Retina (tissue), 1 donor: ENCODE measurements at regions not wholly inside any gene's neighbourhood (a gene's known extent, or its start where the extent isn't known, plus 50 kb on each side); places are given as distances from the start of the nearest gene placed in this dataset.
"Not testable (repeated sequence)": the region's sequence is repeated elsewhere in the genome, so short reads cannot be mapped to it uniquely, and the experiment has no call there.

Experiments
- DNase-seq: peaks from one replicate; pipeline ENCODE4 v3.0.0-alpha.2; 2016

DNA sequence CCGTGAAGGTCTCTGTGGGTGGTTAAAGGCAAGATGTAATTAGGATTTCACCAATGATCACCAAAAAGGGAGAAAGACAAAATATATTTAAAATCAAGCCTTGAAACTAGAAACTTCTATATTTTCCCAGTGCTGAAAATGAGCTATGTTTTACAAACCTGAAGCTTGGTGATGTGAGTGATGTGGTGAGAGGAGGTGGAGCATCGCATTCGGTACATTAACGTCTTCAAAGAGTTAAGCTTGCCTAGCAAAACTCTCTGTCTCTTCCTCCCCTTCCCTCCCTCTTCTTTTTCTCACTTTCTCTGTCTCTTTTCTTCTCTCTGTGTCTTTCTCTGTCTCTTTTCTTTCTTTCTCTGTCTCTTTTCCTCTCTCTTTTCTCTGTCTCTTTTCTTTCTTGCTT, 347.3 kb upstream of the IRX2 start:
- DNase-seq = no peak

- DNase-seq = no peak
These were observed 341.2 kb upstream of the IRX2 start for GRCh38 chr5:3092664-3093063.

DNA sequence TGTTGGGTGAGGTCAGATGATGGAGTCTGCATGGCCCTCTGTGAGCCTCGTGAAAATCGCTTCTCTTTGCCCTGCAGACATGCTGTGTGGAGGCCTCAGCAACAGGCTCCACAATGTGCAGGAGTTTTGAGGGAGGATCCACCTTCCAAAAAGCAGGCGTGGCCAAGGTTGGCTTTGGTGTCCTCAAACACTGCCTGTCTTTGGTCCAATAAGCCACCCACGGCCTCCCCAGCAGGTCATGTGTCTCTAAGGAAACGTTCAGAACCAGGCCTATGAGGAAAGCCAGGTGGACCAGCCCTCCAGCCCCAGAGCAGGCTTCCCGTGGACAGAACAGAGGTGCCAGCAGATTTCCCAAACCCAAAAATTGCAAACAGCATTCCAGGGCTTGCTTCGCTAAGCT, 340.7 kb upstream of the IRX2 start:
- no peak for DNase-seq

DNA sequence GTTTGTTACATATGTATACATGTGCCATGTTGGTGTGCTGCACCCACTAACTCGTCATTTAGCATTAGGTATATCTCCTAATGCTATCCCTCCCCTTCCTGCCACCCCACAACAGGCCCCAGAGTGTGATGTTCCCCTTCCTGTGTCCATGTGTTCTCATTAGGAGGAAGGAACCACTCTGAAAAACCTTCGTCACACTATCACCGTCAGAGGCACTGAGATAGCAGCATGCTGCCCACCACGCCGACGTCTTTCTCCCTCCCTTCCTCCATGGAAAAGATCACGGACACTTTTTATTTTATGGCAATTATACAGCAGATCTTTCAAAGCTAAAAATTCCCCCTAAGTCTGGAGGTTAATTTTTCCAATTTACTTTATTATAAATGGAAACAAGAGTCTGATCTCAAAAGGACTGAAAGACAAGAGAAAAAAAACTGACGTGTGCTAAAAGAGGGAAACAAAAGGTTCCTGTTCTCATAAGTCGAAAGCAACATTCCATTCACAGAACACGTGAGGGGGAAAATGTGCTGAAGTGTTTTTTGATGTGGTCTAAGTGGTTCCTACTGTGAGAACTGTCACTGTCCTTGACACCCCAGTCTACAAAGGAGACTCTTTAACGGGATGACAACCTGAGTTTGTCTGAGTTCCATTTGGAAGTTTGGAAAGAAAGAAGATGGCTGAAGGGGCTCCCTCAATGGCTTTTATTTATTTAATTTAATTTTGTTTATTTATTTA, 339.7 kb upstream of the IRX2 start:
- no peak for DNase-seq

GRCh38 chr5:3090305-3090704, 338.8 kb upstream of the IRX2 start:
- not testable (repeated sequence) for DNase-seq

DNA sequence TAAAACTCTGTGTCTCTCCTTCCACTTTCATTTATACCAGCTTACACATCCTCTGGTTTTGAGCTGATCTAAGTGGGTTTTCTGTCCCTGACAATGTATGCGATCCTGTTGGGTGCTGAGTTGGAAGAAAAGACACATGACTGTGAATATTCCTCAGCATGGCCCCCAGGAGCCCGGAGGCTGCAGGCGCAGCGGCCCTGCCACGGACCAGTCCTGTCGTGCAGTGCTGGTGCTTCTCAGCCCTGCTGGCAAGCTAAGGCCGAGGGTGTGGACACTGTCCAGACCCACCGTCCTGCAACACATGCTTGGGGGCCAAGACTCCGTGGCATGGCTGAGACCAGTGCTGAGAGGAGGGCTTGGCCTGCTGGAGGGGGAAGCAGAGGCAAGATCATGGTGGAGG, 328.9 kb upstream of the IRX2 start:
- DNase-seq = no peak

GRCh38 chr5:3077684-3078083, 326.2 kb upstream of the IRX2 start:
- DNase-seq = no peak

- no peak for DNase-seq
These were observed 323.8 kb upstream of the IRX2 start for GRCh38 chr5:3075309-3075708.

- DNase-seq = no peak
These were observed 316.9 kb upstream of the IRX2 start for GRCh38 chr5:3068401-3068800.

DNA sequence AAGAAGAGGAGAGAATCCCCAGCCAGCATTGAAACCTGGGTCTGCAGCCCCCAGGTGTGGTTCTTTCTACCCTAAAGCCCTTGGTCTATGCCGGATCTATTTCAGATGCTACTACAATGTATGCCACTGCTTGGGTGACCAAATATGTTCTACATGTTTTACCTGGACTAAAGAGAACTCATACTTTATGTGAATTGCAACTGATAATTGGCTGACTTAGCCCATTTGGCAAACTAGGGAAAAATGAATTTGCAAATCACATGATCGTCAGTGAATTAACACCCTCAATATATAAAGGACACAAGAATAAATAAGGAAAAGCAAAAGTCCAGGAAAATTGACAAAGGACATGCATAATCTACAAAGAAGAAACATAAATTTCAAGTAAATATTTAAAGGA, 308.8 kb upstream of the IRX2 start:
- no peak for DNase-seq

DNA sequence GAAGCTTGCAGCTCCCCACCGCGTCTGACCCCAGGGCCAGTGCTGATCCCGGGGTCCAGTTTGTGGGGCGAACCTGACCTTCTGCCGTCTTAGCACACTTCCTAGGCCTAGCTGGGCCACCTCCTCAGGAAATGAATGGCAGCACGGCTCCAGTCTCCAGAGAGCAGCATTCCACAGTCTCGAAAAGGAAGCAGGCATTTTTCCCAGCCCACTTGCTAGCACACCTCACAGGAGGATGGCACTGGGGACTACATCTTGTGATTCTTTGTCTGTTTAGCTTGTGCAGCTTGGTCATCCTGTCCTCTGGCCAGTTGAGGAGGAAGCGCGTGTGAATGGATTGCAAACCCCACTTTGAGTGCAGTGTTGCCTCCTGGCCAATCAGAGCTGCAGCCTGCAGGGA, 308.0 kb upstream of the IRX2 start:
- DNase-seq = no peak

GRCh38 chr5:3058942-3059341, 307.5 kb upstream of the IRX2 start:
- peak; percentile 70 for DNase-seq

GRCh38 chr5:3056866-3057265, 305.4 kb upstream of the IRX2 start:
- DNase-seq = no peak

GRCh38 chr5:3051400-3051799, 299.9 kb upstream of the IRX2 start:
- no peak for DNase-seq

- DNase-seq = no peak
These were observed 299.4 kb upstream of the IRX2 start for GRCh38 chr5:3050863-3051262.

DNA sequence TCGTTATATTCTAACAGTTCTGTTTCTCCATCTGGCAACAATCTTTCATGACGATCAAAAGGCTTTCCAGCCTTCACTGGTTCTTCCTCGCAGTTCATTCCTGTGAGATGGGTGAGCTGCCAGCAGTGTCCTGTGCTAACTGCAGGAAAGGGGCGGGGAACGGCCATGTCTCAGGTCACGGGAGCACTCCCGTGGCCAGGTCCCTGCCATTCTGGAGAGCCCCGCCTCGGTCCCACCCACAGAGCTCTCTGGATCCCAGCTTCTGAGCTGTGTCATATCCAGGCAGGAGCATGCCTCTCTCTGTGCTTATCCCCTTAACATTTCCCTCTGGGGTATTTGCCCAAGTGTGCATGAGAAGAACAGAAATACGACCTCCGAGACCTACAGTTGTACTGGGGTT, 297.8 kb upstream of the IRX2 start:
- DNase-seq = no peak

- no peak for DNase-seq
These were observed 295.8 kb upstream of the IRX2 start for GRCh38 chr5:3047212-3047774.

- DNase-seq = no peak
These were observed 292.1 kb upstream of the IRX2 start for GRCh38 chr5:3043600-3043999.

DNA sequence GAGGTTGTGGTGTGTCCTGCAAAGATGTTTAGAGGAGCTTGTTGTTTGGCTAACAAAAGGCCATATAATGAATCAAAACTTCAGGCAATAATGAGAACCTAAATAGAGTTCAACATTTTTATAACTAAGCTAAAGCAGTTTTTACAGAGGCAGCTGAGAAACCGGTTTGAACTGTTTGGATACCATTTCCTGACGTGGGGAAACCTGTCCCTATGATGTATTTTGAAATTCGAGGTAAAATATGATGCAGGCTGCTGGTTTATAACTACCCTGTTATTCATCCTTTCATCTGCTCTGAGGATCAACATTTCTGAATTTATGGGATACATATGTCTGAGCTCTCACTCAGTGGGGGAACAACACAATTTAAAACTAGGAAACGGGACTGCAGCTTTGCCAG, 289.5 kb upstream of the IRX2 start:
- no peak for DNase-seq

DNA sequence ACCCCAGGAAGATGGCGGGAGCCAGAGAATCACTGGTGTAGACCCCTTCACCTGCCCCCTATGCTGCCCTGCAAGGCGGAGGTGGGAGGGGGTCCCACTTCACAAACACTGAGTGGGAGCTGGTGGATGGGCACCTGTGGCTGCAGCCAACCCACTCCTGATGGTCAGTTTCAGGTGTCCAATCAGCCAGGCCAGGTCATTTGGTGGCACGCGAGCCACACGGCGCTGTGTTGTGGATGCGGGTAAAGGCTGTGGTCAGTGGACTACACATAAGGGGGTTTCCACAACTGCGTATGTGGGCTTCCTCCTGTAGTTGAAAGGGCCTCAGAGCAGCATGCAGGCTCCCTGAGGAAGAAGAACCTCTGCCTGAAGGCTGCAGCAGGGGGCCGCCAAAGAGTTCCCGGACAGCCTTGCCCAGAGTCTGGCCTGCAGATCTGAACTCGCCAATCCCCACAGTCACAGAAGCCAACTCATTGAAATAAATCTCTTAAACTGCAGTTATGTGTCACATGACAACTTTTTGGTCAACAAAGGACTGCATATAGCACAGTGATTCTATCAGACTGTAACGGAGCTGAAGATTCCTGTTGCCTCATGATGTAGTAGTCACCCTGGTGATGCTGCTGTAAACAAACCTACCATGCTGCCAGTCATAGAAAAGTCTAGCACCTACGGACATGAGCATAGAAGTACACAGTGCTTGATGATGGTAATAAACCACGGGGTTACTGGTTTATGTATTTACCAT, 284.7 kb upstream of the IRX2 start:
- DNase-seq = no peak

DNA sequence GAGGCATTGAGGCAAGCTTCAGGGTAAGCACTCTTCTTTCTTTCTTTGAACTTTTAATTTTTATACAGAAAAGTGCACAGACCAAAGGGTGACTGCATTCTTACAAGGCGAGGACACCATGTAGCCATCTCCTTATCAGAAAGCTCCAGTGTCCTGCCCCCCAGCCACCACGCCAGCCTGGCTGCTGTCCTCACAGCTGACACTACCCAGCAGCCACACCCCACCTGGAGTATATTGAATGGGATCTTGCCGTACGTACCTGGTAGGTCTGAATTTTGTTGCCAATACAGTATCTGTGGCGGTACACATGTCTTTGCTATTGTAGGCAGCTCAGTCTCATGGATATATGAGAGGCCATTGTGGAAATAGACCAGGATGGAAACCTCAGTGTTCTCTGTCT, 284.0 kb upstream of the IRX2 start:
- no peak for DNase-seq

DNA sequence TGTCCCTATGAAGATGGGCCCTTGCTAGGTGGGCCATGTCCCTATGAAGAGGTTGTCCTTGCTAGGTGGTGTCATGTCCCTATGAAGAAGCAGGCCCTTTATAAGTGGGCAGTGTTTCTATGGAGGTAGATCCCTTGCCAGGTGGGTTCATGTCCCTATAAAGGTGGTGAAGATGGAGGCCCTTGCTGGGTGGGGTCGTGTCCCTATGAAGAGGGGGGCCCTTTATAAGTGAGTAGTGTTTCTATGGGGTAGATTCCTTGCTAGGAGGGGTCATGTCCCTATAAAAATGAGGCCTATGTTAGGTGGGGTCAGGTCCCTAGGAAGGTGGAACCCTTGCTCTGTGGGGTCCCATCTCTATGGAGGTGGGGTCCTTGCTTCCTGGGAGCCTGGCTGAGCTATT, 283.4 kb upstream of the IRX2 start:
- DNase-seq = no peak

GRCh38 chr5:3034449-3034848, 283.0 kb upstream of the IRX2 start:
- no peak for DNase-seq

DNA sequence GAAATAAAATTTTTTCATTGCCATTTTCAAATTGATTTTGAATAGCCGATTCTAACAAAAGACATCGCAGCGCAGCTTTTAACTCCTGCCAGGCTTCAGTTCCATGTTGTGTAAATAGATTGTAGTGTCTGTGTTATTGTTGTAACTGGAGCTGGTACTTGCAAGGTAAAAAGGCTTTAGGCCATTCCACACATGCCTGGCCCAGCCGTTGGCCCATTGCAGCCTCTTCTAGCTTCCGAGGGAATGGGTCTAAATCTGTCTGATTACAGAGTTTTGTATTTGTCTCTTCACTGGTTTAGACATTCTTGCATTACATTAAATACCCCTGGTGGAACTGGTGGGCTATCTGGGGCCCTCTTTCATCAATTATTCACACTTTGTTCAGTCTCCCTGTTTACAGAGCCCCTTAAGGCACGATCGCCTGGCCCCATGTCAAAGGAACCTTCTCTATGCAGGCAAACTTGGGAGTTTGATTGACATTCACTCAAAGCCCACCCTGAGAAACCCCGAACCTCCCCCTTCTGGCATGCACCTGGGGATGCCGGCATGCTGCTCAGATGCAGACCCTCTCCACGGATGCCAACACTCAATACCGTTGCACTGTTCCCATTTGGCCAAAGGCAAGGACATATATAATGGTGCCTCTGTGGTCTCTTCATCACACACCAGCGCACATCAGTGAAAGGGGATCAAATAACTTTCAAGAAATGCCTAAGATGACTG, 281.7 kb upstream of the IRX2 start:
- no peak for DNase-seq
